Stimulated activated CD8-positive, alpha-beta memory T cell treated with anti-CD3 and anti-CD28 coated beads, Interleukin-4, amount 100 ng/mL, for 48 hours (primary cell): ENCODE measurements at regions not wholly inside any gene's neighbourhood (a gene's known extent, or its start where the extent isn't known, plus 50 kb on each side); places are given as distances from the start of the nearest gene placed in this dataset.

Source experiments
- DNase-seq: peaks from one replicate; pipeline ENCODE4 v3.0.0-alpha.2; 2020

- no peak for DNase-seq
Measured at GRCh38 chr1:106748606-106749005, 307.9 kb upstream of the PRMT6 start.

GRCh38 chr1:106749491-106749890 is 307.0 kb upstream of the PRMT6 start:
- DNase-seq = no peak

- no peak for DNase-seq
Measured at GRCh38 chr1:106749906-106750305, 306.6 kb upstream of the PRMT6 start.

GRCh38 chr1:106751002-106751401 is 305.5 kb upstream of the PRMT6 start:
- DNase-seq = no peak

GRCh38 chr1:106753066-106753465 is 303.4 kb upstream of the PRMT6 start:
- DNase-seq = no peak

- DNase-seq = no peak
Measured at GRCh38 chr1:106754957-106755356, 301.5 kb upstream of the PRMT6 start.

- DNase-seq = no peak
Measured at GRCh38 chr1:106755682-106756406, 300.6 kb upstream of the PRMT6 start.

GRCh38 chr1:106756752-106757151 is 299.7 kb upstream of the PRMT6 start:
- no peak for DNase-seq

GRCh38 chr1:106768077-106768476 is 288.4 kb upstream of the PRMT6 start:
- DNase-seq = no peak

GRCh38 chr1:106768501-106768900 is 288.0 kb upstream of the PRMT6 start:
- no peak for DNase-seq

GRCh38 chr1:106773206-106773605 is 283.3 kb upstream of the PRMT6 start:
- no peak for DNase-seq

- no peak for DNase-seq
Measured at GRCh38 chr1:106780066-106780465, 276.4 kb upstream of the PRMT6 start.

- DNase-seq = no peak
Measured at GRCh38 chr1:106780806-106781569, 275.5 kb upstream of the PRMT6 start.

- no peak for DNase-seq
Measured at GRCh38 chr1:106785176-106785575, 271.3 kb upstream of the PRMT6 start.

- DNase-seq = no peak
Measured at GRCh38 chr1:106787520-106787919, 269.0 kb upstream of the PRMT6 start.

GRCh38 chr1:106789686-106790085 is 266.8 kb upstream of the PRMT6 start:
- DNase-seq = no peak

- no peak for DNase-seq
Measured at GRCh38 chr1:106791041-106791440, 265.4 kb upstream of the PRMT6 start.

GRCh38 chr1:106793651-106794050 is 262.8 kb upstream of the PRMT6 start:
- no peak for DNase-seq

GRCh38 chr1:106798991-106799390 is 257.5 kb upstream of the PRMT6 start:
- DNase-seq = no peak

GRCh38 chr1:106802181-106802580 is 254.3 kb upstream of the PRMT6 start:
- no peak for DNase-seq

GRCh38 chr1:106814418-106814817 is 242.1 kb upstream of the PRMT6 start:
- no peak for DNase-seq

- DNase-seq = no peak
Measured at GRCh38 chr1:106817575-106817974, 238.9 kb upstream of the PRMT6 start.

GRCh38 chr1:106831511-106831910 is 225.0 kb upstream of the PRMT6 start:
- DNase-seq = no peak

- DNase-seq = no peak
Measured at GRCh38 chr1:106836708-106837107, 219.8 kb upstream of the PRMT6 start.

GRCh38 chr1:106843518-106843917 is 213.0 kb upstream of the PRMT6 start:
- DNase-seq = no peak
